CMK (cell line): ENCODE measurements at regions not wholly inside any gene's neighbourhood (a gene's known extent, or its start where the extent isn't known, plus 50 kb on each side); places are given as distances from the start of the nearest gene placed in this dataset.
"Not testable (repeated sequence)": the region's sequence is repeated elsewhere in the genome, so short reads cannot be mapped to it uniquely, and the experiment has no call there.

ENCODE experiments used
- DNase-seq: peaks from one replicate; pipeline ENCODE4 v3.0.0-alpha.2; 2010; ENCODE audit warnings: low read depth

- DNase-seq, result no peak
Observed at GRCh38 chr2:34534341-34534740, 935.2 kb upstream of the FAM98A start.

DNA sequence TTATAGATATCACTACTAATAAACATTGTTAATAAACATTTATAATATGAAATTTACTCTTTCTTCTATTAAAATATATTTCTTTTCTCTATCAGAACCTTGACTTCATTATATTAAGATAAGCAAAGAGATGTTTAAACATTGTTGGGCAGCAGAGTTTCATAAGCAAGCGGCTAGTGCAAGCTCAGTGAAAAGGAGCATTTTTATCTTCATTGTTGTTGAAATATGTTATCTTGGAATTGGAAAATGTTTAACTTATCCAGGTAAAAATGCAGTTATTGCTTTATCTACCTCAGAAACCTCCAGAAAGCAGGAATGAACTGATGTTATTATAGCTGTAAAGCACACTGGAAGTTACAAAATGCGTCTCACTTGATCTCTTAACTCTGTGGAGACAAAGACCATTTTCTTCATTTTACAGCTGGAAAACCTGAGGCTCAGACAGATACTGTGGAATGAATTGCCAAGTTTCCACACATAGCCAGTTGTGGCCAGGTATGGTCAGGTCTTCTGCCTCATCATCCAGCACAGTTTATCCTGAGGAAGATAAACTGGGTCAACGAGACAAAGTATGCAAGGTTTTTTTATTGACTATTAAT, 934.6 kb upstream of the FAM98A start:
- no peak for DNase-seq

DNA sequence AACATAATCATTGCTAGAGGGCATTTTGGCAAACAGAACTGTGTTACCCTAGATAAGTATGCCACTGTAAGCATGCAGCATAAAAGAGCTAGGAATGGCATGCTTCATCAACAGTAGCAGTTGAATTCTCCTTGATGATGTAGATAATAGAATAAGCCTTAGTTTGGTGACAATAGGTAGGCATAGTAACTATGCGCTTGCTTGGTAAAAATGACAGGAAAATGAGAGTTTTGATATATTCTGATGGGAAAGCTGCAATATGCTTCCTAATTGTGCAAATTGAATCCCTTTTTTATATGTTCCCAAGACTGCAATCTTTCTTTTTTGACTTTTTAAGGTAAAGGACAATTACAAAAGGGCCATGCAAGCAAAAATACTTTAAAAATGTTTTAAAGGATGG, 930.9 kb upstream of the FAM98A start:
- no peak for DNase-seq

- no peak for DNase-seq
Observed at GRCh38 chr2:34523958-34524514, 924.9 kb upstream of the FAM98A start.

GRCh38 chr2:34519659-34520058, 920.6 kb upstream of the FAM98A start:
- no peak for DNase-seq

- no peak for DNase-seq
Observed at GRCh38 chr2:34498561-34498960, 899.5 kb upstream of the FAM98A start.

GRCh38 chr2:34494192-34494591, 895.1 kb upstream of the FAM98A start:
- DNase-seq, result not testable (repeated sequence)

- no peak for DNase-seq
Observed at GRCh38 chr2:34492561-34493455, 893.7 kb upstream of the FAM98A start.

GRCh38 chr2:34486965-34487364, 887.9 kb upstream of the FAM98A start:
- DNase-seq, result no peak

DNA sequence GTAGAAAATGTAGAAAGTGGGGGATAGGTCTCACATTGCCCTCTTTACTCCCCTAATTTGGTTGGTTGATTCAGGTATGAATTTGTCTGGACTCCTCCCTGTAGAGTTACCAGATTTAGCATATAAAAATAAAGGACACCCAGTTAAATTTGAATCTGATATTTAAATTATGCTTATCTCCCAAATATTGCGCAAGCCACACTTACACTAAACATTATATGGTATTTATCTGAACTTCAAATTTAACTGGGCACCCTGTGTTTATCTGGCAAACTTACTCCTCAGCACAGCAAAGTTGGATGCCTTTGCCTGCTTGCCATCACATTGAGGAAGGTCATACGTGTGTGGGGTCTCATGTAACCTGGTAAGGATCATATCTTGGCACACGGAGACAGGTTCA, 882.4 kb upstream of the FAM98A start:
- DNase-seq, result no peak

DNA sequence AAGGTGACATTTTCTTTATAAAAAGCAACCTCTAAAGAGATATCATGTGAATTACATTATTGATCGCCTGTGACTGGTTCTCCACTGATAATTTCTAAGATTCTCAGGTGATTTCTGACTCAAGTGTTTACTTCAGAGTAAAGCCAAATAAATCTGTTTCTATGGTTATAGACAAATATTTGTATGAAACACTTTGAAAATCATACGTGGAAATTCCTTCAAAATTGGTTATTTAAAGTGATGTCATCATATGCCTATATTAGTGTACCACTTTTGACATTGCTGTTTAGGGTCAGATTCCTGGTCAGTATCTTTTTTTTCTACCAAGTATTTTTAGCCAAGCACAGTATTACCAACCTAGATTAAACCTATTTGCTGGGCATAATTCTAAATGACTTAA, 881.3 kb upstream of the FAM98A start:
- no peak for DNase-seq

DNA sequence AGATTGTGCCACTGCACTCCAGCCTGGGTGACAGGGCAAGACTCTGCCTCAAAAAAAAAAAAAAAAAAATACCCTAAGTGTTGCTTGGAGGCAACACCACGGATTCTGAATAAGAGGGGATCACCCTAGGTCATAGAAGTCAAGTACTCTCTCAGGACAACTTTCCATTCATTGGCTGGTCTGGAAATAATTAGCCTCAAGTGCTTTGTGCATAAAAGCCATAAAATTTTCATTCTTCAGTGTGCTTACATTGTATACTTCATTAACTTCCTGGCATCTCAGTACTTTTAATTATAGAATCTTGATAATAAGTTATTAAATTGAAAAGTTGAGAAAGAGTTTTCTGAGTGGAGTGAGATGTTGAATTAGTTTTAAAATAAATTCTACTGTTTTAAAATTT, 876.1 kb upstream of the FAM98A start:
- DNase-seq, result no peak

GRCh38 chr2:34474646-34475045, 875.5 kb upstream of the FAM98A start:
- no peak for DNase-seq

DNA sequence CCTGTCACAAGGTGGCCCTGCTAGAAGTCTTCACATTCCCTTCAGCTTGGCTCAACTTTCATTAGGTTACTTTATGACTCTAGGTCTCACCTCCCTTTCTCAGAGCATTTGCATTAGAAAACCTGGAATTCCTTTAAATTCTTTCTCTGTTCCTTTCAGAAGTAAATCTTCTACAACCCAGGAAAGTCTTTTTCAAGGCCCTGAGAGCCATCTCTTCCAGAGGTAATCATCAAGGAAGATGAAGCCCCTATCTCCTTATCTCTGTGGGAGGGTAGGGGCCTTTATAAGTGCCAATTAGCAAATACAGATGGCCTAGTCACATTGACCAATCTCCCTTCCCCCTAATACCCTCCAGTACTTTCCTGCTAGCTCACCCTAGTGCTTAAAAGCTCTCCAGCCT, 848.0 kb upstream of the FAM98A start:
- DNase-seq, result no peak

GRCh38 chr2:34423301-34423700, 824.2 kb upstream of the FAM98A start:
- peak; percentile 3 for DNase-seq

DNA sequence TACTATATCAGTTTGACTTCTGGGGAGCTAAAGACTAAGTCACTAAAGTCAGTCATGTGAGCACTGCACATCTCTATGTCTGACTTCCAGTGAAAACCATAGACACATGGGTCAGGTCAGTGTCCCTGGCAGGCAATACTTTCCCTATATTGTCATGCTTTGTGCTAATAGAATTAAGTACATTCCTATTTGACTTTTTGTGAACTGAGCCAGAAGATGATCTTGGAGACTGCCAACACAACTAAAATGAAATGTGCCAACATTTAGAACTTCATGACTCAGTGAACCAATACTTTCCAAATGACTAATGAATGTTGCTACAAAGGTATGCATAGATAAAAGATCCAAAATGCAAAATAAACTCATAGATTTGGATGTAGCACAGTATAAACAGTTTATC, 820.8 kb upstream of the FAM98A start:
- DNase-seq, result no peak

DNA sequence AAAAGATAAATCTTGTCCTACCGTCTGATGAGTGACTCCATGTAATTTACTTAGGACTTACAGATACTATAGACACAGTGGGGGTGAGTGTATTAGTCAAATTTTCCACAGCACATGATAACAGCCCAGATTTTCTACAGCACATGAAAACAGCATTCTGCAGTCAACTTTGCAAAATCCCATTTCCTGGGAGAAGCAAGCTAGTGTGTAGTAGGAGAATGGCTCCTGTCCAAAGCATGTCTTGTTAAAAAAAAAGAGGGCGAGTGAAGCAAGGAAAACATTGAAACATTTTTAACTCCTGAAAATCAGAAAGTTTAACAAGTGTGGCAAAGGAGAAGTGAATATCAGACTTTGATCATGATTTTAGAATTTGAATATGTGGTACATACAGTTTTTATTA, 817.8 kb upstream of the FAM98A start:
- no peak for DNase-seq

GRCh38 chr2:34414856-34415255, 815.8 kb upstream of the FAM98A start:
- no peak for DNase-seq

DNA sequence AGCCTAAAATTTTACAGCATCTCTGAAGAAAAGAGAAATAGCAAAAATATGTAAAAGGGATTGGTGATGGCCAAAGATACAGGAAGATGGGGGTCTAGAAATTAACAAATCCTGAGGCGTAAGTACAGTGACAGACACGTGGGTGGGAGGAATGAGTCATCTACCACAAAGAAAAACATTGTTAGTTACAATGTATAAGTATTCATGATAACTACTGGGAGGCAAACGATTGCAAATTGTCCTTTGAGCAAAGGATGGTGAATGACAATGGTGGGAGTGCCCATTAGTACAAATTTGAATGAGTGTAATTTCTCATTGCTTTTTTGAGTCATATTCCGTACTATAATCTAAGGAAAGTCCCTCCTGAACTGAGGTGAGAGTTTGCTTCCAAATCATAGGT, 809.0 kb upstream of the FAM98A start:
- no peak for DNase-seq

DNA sequence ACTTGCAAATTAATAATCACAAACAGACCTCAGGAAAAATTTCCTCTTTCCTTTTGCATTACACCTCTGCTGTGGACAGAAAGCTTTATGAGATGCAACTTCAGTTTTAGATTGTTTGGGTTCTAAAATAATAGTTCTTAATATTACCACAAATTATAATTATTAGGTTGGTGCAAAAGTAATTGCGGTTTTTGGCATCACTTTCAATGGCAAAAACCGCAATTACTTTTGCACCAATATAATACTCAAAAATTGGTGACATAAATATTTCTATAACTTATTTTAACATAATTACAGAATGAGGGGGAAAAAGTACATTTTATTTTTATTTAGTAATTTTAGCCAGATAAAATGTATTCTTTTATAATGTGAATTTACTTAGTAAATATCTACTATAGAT, 804.4 kb upstream of the FAM98A start:
- DNase-seq, result no peak

- no peak for DNase-seq
Observed at GRCh38 chr2:34402376-34402775, 803.3 kb upstream of the FAM98A start.

- no peak for DNase-seq
Observed at GRCh38 chr2:34401186-34401585, 802.1 kb upstream of the FAM98A start.

DNA sequence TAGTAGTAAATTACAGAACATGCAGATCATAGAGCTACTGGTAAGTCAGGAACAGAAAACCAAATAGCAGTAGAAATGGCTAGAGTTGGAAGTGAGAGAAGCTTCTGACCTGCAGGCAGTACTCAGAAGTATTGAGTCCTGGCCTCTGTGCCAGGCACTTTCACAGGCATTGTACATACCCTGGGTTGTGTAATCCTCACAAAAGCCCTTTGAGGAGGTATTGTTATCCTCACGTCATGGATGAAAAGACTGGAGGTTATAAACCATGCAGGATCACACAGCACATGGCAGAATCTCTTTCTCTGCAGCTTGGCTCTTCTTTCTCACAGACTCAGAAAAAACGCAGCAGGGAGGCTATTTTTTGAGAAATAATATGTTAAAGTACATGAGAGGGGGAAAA, 789.3 kb upstream of the FAM98A start:
- DNase-seq, result no peak
